GM23248 (cell line): ENCODE measurements at regions not wholly inside any gene's neighbourhood (a gene's known extent, or its start where the extent isn't known, plus 50 kb on each side); places are given as distances from the start of the nearest gene placed in this dataset.

Experiments
- EZH2 ChIP-seq: fragments of 200-600 bp; sonication (generic); IDR thresholded peaks from 2 replicates; pipeline ENCODE4 v1.6.1; 2018; ENCODE audit warnings: antibody characterized with exemption, mild to moderate bottlenecking; ENCODE audit not compliant: insufficient read depth, poor library complexity, severe bottlenecking
- EZH2phosphoT487 ChIP-seq: fragments of 200-600 bp; sonication (generic); IDR thresholded peaks from 2 replicates; pipeline ENCODE4 v1.6.1; 2018; ENCODE audit warnings: antibody characterized with exemption, moderate library complexity, mild to moderate bottlenecking, low read depth; ENCODE audit not compliant: insufficient read depth

DNA sequence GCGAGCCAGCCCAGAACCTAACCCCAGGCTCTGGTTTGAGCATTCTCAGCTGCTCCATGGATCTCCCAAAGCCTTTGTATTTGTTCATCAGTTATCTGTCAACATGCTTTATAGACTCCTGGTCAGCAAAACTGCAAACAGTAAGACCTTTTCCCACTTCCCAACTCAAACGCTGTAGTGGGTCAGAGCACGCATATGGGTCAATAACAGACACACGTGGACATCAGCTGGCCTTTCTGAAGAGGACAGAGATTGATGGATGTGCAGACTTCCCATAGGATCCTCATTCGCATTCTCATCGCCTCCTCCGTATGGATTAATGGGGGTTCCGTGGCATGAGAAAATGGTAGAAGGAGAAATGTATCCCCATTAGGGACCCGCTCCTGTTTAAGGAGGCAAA is 508.1 kb downstream of the EIPR1 start:
- no peak for TF ChIP-seq EZH2
- no peak for TF ChIP-seq EZH2phosphoT487
